GM20431 (cell line): ENCODE measurements at regions not wholly inside any gene's neighbourhood (a gene's known extent, or its start where the extent isn't known, plus 50 kb on each side); places are given as distances from the start of the nearest gene placed in this dataset.
"Not testable (repeated sequence)": the region's sequence is repeated elsewhere in the genome, so short reads cannot be mapped to it uniquely, and the experiment has no call there.

ENCODE experiments used
- in situ Hi-C: fragments of 300-500 bp; cut with MseI, MboI; formaldehyde crosslinking; loops from one replicate; pipeline ENCODE4 v1.15.0; 2020; ENCODE audit warnings: low sequenced_read_pairs; ENCODE audit not compliant: unreplicated experiment

- in situ Hi-C loops: no loop called here
These were observed 50.0 kb upstream of the TSC22D2 start for GRCh38 chr3:150357923-150358607.

- in situ Hi-C loops: no loop called here
These were observed 51.0 kb upstream of the TSC22D2 start for GRCh38 chr3:150357140-150357539.

- in situ Hi-C loops: no loop called here
These were observed 52.5 kb upstream of the TSC22D2 start for GRCh38 chr3:150355574-150355973.

GRCh38 chr3:150352931-150353330 lies 55.2 kb upstream of the TSC22D2 start:
- in situ Hi-C loops: no loop called here

GRCh38 chr3:150351398-150351797 lies 56.7 kb upstream of the TSC22D2 start:
- in situ Hi-C loops: no loop called here

GRCh38 chr3:150349314-150350097 lies 58.6 kb upstream of the TSC22D2 start:
- in situ Hi-C loops: no loop called here

GRCh38 chr3:150348500-150348899 lies 59.6 kb upstream of the TSC22D2 start:
- in situ Hi-C loops: no loop called here

- in situ Hi-C loops: no loop called here
These were observed 60.9 kb upstream of the TSC22D2 start for GRCh38 chr3:150346981-150347863.

GRCh38 chr3:150346266-150346665 lies 61.8 kb upstream of the TSC22D2 start:
- in situ Hi-C loops: no loop called here

GRCh38 chr3:150345021-150345538 lies 63.0 kb upstream of the TSC22D2 start:
- in situ Hi-C loops: no loop called here

GRCh38 chr3:150344079-150344759 lies 63.9 kb upstream of the TSC22D2 start:
- in situ Hi-C loops: no loop called here

GRCh38 chr3:150342896-150343467 lies 65.1 kb upstream of the TSC22D2 start:
- in situ Hi-C loops: no loop called here

- in situ Hi-C loops: no loop called here
These were observed 66.2 kb upstream of the TSC22D2 start for GRCh38 chr3:150341891-150342290.

- in situ Hi-C loops: not testable (repeated sequence)
These were observed 71.7 kb upstream of the TSC22D2 start for GRCh38 chr3:150336363-150336762.

GRCh38 chr3:150335631-150336030 lies 72.5 kb upstream of the TSC22D2 start:
- in situ Hi-C loops: no loop called here

GRCh38 chr3:150334974-150335373 lies 73.1 kb upstream of the TSC22D2 start:
- in situ Hi-C loops: no loop called here

- in situ Hi-C loops: no loop called here
These were observed 74.6 kb upstream of the TSC22D2 start for GRCh38 chr3:150333477-150333876.

- in situ Hi-C loops: no loop called here
These were observed 76.0 kb upstream of the TSC22D2 start for GRCh38 chr3:150331978-150332568.

- in situ Hi-C loops: no loop called here
These were observed 77.2 kb upstream of the TSC22D2 start for GRCh38 chr3:150330872-150331271.
